Activated CD8-positive, alpha-beta memory T cell treated with anti-CD3 and anti-CD28 coated beads for 36 hours (primary cell): ENCODE measurements at regions not wholly inside any gene's neighbourhood (a gene's known extent, or its start where the extent isn't known, plus 50 kb on each side); places are given as distances from the start of the nearest gene placed in this dataset.

Experiments used
- CTCF ChIA-PET: fragments of 350-600 bp; sonication (Branson Sonifier 250); formaldehyde crosslinking; loops from one replicate; lab custom pipeline; 2021; ENCODE audit warnings: antibody characterized with exemption; lab: Charles Lee
- POLR2A ChIA-PET: fragments of 350-600 bp; sonication (Branson Sonifier 250); formaldehyde crosslinking; loops from one replicate; lab custom pipeline; 2021; ENCODE audit warnings: antibody characterized with exemption; lab: Charles Lee

DNA sequence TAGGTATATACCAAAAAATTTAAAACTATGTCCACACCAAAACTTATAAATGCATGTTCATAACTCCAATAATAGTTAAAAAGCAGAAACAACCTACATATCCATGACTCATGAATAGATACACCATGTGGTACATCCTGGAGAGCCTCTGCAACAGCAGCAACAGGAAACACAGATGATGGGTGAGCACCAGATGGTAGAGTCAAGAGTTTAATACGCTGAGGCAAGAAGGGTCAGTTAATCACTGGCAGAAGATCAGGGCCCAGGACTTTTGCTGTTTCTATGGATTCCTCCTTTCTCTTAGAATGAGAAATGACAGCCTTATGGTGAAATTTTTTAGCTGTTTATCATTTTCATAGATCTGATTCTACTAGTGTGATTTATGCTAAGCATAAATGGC, 351.8 kb upstream of the ADAMTSL1 start:
- ChIA-PET CTCF (no interaction called here), POLR2A (no interaction called here)

- CTCF ChIA-PET = no interaction called here
These were observed 349.2 kb upstream of the ADAMTSL1 start for GRCh38 chr9:18124760-18125159.

DNA sequence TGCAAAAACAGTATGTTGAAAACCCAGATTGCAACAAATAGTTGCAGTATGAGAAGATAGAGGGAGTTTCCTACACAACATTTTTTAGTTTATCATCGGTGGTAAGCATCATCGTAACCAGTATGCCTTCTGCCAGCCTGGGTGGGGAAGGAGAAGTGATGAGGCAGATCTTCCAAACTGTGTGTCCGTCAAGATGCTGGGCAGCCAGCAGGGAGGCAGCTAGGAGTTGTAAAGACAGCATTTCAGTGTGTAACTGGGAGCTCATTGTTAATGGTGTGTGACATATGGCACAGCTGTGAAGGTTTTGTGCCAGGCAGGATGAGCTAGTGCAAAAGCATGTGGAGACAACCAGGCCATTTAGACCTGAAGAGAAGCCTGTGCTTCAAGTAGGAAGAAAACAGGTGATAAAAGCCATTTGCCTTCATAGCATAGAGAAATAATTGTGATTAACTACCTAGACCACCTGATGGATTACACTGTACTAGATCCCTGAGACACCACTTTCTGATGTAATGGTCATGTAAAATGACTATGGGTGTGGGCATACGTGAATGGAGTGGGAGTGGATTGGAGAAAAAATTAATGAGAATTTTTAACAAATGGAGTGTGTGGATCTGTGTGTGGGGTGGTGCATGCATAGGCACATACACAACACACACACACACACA, 347.0 kb upstream of the ADAMTSL1 start:
- CTCF ChIA-PET = no interaction called here
- POLR2A ChIA-PET = no interaction called here

More at GRCh38 chr9:18124760-18125159, 349.2 kb upstream of the ADAMTSL1 start:
- POLR2A ChIA-PET = no interaction called here

DNA sequence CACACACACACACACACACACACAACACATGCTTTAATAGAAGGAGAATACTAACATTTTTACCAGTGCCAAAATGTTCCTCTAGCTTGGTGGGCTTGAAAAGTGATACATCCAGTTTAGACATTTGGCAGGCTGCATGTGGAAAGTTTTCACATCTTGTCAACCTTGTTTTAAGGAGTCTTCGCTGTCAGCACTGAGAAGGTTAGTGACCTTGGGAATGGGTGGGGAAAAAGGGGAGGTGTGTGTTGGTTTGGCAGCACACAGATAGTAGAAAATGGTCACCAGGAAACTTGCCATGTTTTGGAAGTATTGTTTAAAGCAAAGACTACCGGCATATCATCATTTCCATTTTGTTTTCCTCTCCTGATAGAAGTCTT, 346.5 kb upstream of the ADAMTSL1 start:
- CTCF ChIA-PET = no interaction called here
- POLR2A ChIA-PET = no interaction called here

DNA sequence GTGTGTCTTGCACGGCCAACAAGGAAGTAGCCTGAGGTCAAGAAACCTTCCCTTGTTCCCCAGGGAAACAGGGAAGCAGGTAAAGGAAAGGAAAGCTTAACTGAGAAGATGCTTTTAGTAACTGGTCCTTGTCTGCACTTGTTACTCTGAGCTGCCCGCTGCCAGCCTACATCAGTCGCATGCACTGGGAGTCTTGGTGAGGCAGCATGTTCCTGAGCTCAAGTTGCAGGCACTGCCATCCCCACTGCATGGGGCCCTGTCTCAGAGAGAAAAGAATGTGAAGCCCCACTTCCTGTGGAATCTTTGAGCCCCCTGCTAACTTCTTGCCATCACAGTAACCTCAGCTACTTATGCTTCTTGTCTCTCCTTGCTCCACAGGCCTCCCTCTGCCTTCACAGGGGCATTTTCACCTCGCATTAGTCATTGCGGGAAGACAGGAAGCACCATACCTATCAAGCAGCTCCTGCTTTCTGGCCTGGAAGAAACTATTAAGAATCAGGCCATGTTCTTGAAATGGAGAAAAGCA, 344.1 kb upstream of the ADAMTSL1 start:
- ChIA-PET POLR2A (no interaction called here), CTCF (no interaction called here)

- ChIA-PET POLR2A (no interaction called here), CTCF (no interaction called here)
These were observed 337.5 kb upstream of the ADAMTSL1 start for GRCh38 chr9:18136354-18136994.

- ChIA-PET POLR2A (no interaction called here), CTCF (no interaction called here)
These were observed 336.1 kb upstream of the ADAMTSL1 start for GRCh38 chr9:18137815-18138214.

GRCh38 chr9:18138656-18139055, 335.3 kb upstream of the ADAMTSL1 start:
- ChIA-PET CTCF (no interaction called here), POLR2A (no interaction called here)

DNA sequence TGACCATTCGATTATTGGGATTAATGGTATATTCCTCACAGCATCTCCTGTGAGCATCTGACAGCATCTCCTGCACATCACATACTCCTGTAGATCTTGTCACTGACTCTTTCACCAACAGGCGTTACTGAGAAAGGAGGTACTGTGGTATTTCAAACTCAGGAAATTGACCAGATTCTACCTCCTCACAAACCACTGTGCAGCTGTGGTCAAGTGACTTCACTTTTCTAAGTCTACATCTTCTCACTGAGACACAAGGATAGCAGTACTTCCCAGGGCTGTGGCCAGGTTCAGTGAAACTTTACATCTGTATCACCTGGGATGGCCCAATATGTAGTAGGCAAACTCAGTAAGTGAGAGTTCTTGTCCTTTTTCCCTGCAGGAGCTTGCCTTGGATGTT, 332.3 kb upstream of the ADAMTSL1 start:
- CTCF ChIA-PET = no interaction called here
- POLR2A ChIA-PET = no interaction called here

GRCh38 chr9:18143073-18143745, 330.7 kb upstream of the ADAMTSL1 start:
- CTCF ChIA-PET = no interaction called here

GRCh38 chr9:18146329-18146728, 327.6 kb upstream of the ADAMTSL1 start:
- POLR2A ChIA-PET = no interaction called here
- CTCF ChIA-PET = no interaction called here

More at GRCh38 chr9:18143073-18143745, 330.7 kb upstream of the ADAMTSL1 start:
- POLR2A ChIA-PET = no interaction called here

- ChIA-PET CTCF (no interaction called here), POLR2A (no interaction called here)
These were observed 324.4 kb upstream of the ADAMTSL1 start for GRCh38 chr9:18149471-18150011.

- CTCF ChIA-PET = no interaction called here
- POLR2A ChIA-PET = no interaction called here
These were observed 319.3 kb upstream of the ADAMTSL1 start for GRCh38 chr9:18154661-18155060.

DNA sequence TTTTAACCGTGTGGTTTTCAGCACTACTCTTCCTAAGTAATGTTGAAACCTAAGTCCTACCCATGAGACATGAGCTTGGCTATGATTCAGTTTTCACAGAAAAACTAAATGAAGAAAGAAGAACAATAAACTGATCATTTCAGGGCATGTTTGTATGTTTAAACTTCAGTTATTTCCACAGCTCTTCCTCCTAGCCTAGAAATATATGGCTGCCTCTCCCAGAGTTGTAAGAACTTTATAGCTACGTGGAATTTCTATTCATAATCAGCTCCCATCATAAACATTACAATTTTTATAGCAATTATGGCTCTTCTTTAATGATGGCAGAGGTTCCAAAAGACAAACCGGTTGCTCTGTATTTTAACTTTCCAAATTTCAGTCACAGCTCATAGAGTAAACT, 314.7 kb upstream of the ADAMTSL1 start:
- ChIA-PET POLR2A (no interaction called here), CTCF (no interaction called here)

DNA sequence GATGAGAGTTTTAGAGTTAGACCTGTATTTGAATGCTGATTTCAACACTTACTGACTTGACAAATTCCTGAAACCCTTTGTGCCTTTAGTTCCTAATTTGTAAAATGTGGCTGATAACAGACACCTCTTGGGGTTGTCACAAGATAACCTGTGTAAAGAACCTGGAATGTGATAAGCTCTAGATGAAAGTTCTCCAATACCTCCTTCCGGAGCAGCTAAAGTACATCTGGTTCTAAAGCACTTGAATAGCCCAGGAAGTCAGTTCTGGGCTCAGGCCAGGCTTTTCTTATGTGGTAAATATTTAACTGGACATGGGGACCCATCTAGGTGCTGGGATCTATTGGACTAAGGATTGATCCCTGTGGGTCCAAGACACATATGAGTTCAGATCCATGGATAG, 310.8 kb upstream of the ADAMTSL1 start:
- ChIA-PET POLR2A (no interaction called here), CTCF (no interaction called here)

DNA sequence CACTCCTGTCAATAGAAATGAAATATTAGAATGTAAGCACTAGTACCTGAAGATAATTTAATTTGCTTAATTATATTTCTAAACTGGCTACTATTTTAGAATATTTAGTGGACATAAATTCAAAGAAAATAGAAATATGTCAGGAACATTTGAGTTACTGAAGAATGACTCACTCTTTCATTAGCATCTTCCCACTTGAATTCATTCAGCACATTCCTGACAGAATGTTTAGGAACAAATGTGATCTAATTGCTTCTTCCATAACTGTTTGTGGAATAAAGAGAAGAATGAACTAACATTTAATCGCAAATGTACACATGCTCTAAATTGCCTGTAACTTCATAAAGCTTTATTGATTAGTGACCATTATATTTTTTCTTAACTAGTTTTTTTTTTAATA, 306.2 kb upstream of the ADAMTSL1 start:
- ChIA-PET CTCF (no interaction called here), POLR2A (no interaction called here)

GRCh38 chr9:18173923-18174322, 300.0 kb upstream of the ADAMTSL1 start:
- ChIA-PET POLR2A (no interaction called here), CTCF (no interaction called here)

- ChIA-PET POLR2A (no interaction called here), CTCF (no interaction called here)
These were observed 291.3 kb upstream of the ADAMTSL1 start for GRCh38 chr9:18182636-18183035.

GRCh38 chr9:18183974-18184373, 290.0 kb upstream of the ADAMTSL1 start:
- ChIA-PET POLR2A (no interaction called here), CTCF (no interaction called here)

DNA sequence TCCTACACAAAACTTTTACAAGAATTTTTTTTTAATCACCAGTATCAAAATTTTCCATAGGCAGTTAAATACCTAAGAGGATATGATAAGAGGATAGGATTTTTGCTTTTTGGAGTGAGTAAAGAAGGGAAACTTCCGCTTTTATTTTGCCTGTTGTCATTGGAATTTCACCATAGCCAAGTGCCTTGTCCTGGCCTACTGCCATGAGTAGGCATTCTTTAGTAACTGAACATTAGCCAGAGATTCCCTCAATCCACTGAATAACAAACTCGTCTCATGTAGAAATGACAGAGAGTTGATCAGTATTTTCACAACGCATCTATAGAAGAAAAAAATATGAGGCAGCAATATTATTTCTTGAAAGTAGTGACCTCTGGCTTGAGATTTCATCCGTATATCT, 289.6 kb upstream of the ADAMTSL1 start:
- POLR2A ChIA-PET = no interaction called here
- CTCF ChIA-PET = no interaction called here

- POLR2A ChIA-PET = no interaction called here
- CTCF ChIA-PET = no interaction called here
These were observed 288.8 kb upstream of the ADAMTSL1 start for GRCh38 chr9:18185196-18185595.
